GM18873 (cell line): ENCODE measurements at regions not wholly inside any gene's neighbourhood (a gene's known extent, or its start where the extent isn't known, plus 50 kb on each side); places are given as distances from the start of the nearest gene placed in this dataset.
"Not testable (repeated sequence)": the region's sequence is repeated elsewhere in the genome, so short reads cannot be mapped to it uniquely, and the experiment has no call there.

Experiments used
- ATAC-seq: cut with Tn5 transposase; IDR thresholded peaks from one replicate; pipeline ENCODE4 v1.9.1; 2021; ENCODE audit warnings: mild to moderate bottlenecking, moderate library complexity, moderate number of reproducible peaks; ENCODE audit not compliant: unreplicated experiment, low FRiP score

DNA sequence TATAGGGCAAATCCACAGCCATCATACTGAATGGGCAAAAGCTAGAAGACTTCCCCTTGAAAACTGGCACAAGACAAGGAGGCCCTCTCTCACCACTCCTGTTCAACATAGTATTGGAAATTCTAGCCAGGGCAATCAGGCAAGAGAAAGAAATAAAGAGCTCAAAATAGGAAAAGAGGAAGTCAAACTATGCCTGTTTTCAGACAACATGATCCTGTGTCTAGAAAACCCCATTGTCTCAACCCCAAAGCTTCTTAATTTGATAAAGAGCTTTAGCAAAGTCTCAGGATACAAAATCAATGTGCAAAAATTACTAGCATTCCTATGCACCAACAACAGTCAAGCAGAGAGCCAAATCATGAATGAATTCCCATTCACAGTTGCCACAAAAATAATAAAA, 160.3 kb downstream of the CXXC4 start:
- ATAC-seq, result no peak

DNA sequence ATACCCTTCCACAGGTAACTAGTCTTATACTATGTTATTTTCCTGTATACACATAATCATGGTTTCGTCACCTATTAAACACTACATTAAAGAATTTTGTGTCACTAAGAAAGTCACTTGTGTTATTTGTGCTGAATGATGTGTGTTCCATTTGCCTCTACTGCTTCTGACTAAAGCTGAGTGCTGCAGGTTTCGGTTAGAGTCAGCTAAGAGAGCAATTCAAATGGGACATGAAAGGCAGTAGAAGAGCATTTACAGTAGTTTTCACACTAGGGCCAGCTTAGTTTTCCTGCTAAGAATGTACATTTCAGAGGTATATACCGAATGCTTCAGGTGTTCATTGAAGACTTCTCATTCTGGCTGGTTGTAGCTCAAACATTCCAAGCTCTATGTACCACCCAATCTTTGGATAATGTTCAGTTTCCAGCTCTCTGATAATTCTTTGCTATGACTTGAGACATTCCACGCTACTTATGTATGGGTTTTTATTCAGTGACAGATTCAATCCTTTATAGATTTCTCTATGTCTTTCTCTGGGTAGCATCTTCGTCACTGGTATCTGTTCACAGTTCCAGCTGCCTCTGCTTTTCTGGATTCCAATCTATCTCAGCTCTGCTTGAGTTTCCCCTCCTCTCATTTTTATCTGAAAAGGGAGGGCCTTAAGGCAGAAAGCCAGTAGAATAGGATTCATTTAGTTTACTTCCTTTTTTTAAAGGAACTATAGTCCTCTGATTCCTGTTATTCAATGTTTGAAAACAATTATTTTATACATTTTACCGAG, 164.4 kb downstream of the CXXC4 start:
- no peak for ATAC-seq

DNA sequence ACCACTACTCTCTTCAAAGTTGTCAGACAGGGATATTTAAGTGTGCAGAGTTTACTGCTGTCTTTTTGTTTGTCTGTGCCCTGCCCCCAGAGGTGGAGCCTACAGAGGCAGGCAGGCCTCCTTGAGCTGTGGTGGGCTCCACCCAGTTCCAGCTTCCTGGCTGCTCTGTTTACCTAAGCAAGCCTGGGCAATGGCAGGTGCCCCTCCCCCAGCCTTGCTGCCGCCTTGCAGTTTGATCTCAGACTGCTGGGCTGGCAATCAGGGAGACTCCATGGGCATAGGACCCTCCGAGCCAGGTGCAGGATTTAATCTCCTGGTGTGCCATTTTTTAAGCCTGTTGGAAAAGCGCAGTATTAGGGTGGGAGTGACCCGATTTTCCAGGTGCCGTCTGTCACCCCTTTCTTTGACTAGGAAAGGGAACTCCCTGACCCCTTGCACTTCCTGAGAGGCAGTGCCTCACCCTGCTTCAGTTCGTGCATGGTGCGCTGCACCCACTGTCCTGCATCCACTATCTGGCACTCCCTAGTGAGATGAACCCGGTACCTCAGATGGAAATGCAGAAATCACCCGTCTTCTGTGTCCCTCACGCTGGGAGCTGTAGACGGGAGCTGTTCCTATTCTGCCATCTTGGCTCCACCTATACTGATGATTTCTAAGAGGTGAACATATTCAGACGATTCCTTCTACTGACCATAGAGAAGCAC, 167.6 kb downstream of the CXXC4 start:
- not testable (repeated sequence) for ATAC-seq

DNA sequence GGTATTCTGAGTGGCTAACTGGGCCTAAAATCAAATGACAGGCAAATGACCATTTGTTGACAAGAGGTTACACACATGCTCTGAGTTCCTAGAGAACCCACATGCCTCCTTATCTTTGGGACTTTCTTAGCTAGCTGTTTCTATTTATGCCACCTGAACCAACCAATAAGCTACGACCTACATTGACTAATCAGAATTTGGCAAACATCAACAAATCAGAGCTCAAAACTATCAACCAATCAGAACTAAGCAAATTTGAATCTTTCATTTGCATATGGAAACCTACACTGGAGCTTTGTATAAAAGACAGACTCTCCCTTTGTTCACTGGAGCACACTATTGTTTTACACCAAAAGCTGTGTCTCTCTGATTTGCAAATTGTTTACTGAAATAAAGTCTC, 192.0 kb downstream of the CXXC4 start:
- no peak for ATAC-seq

DNA sequence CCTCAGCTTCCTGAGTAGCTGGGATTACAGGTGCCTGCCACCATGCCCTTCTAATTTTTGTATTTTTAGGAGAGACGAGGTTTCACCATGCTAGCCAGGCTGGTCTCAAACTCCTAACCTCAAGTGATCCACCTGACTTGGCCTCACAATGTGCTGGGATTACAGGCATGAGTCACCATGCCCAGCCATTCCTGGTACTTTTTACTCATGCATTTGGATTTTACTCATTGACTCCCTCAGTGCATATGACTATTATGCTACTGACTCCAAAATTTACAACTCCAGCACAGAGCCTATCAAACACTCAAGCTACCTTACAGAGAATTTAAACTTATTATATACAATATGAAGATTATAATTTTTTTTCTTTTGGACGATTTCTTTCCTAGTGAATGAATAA, 199.9 kb downstream of the CXXC4 start:
- no peak for ATAC-seq

DNA sequence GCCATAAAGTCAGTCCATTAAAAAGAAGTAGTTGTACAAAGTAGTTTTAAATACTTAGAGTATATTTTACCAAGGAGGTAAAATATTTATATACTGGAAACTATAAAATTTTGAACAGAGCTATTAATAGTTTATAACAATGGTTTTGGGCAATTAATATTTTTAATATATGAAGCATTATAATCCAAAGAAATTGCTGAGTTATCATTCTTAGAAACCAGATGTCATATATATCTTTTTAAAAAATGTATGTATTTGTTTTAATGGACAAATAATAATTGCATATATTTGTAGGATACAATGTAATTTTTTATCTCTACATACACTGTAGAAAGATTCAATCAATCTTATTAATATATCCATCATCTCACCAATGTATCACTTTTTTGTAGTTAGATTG, 207.8 kb downstream of the CXXC4 start:
- ATAC-seq, result no peak

DNA sequence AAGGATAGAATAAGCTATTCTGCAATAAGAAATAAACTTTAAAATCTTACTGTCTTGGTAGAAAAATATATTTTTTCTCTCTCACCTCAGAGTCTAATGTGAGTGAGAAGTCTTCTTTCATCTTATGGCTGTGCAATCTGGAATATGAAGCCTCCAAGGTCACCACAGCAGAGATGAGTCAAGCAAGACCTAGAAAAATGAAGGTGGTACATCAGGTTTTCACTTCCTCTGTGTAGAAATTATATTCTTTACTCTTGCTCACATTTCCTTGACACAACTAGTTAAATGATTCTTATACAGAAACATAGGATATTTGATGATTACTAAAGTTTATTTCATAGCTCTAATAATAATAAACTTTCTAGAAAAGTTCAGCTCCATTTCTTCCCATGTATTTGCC, 211.4 kb downstream of the CXXC4 start:
- no peak for ATAC-seq

DNA sequence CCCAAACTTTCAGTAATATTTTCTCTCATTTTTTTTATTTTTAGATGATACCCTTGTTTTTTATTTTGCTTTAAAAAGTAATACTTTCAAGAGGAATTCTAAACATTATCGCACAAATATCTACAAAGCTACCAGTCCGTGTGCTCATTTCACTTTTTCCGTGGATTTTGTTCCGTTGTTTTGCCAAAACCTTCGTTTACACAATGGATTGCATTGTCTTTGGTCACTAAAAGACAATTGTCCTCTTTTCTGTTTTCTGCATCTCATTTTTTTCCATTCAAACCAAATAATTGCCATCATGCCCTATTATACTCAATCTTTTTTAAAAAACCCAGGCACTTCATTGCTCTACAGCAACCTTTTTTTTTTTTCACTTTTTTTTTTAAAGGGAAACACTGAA, 214.9 kb downstream of the CXXC4 start:
- no peak for ATAC-seq

DNA sequence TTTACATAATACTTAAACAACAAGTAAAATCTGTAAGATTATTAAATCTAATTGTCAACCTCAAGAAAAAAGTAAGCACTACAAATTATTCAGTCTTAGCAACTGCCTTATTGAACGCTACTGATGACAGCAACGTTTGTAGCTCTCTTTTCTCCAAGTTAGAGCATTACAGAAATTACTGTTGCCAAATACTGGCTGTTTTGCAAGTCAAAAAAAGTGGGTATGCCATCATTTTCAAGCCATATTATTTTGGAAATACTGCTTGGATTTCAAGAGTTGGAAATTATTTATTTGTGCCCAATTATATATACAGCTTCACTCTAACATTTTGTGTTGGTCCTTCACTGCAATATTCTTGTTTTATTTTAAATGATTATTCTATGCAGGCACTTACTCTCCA, 221.7 kb downstream of the CXXC4 start:
- ATAC-seq, result no peak

DNA sequence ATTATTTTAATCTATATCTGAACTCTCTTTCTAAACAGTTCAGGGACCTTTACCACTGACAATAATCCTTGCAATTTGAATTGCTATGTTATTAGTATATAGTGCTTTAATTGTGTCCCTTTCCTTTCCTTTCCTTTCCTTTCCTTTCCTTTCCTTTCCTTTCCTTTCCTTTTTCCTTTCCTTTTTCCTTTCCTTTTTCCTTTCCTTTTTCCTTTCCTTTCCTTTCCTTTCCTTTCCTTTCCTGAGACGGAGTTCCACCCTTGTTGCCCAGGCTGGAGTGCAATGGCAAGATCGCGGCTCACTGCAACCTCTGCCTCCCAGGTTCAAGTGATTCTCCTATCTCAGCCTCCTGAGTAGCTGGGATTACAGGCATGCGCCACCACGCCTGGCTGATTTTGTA, 225.1 kb downstream of the CXXC4 start:
- not testable (repeated sequence) for ATAC-seq

DNA sequence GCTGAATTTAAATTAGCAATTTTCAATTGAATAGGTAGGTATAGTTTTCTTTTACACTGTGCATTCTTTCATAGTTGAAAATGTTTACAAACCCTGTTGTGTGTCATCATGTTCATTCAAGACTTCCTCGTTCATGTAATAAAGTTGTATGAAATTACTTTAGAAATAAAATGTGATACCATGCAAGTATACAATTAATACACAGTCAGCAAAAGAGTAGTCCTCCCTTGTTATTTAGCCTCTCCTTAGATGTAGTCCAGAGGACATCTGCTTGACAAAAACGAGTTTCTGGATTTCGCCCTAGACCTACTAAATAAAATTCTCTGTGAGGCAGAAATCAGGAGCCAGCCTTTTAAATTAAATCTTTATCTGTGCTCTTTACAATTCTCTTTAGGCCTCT, 231.6 kb downstream of the CXXC4 start:
- no peak for ATAC-seq

DNA sequence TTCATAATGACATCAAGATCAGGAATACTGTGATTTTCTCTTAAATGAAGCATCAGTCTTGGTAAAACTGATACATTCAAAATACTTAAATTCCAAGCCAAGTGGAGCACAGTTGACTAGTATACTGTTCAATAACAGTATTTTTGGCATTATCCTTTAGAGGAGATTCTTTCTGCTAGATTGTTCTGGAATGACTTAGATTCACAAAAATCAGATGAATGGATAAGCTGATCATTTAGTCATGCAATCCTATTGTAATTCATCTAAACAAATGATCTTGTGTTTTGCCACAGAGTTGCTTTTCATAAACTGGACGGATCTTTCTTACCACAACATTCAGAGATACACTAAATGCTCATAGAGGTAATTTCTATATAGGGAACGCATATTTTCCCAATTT, 232.0 kb downstream of the CXXC4 start:
- ATAC-seq, result no peak

DNA sequence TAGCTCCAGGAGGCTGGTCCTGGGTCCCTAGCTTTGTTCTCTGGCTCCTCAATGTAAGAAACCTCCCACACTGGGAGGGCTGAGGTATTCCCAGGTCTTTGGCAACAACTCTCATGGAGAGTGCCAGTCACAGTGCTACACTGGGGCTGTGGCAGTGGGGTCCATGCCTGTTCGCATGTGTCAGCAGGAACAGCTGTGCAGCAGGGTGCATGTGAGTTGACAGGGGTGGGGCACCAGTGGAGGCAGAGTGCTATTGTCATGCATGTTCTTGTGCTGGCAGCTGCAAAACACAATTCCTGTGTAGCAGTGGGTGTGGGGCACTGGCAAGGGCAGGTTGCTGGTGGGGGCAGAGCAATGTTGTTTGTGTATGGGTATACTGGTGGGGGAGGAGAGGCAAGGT, 246.0 kb downstream of the CXXC4 start:
- no peak for ATAC-seq

DNA sequence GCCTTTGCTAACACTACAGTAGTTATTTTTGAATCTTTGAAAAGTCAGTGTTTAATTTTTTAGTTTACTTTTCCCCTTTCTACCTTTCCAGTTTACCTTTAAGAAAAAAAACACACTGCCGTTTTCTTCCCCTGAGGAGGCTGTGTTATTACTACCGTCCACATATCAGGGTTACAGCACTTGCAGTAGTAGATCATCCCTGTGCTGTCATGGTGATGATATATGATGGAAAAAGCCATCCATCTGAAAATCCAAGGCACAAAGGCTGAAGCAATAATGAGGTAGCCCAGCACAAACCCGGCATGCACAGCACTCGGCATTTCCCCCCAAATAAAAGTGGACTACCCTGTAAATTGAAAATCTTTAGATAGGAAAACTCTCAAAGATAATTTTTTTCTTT, 258.7 kb downstream of the CXXC4 start:
- no peak for ATAC-seq

DNA sequence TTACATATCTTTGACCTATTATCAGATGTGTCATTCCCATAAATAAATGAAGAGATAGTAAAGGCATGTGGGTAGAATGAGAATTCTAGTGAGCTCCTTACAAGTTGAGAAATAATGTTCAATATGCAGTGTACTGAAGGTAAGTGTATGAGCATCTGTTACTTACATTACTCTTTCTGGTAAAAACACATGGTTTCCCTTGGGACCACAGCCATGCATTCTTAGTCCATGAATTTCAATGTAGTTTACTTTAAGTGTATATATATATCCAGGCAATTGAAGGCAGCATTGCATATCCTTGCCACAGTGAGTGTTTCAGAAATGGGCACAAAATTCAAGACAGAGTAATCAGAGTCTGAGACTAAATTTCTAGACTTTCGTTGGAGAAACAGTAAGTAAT, 277.2 kb downstream of the CXXC4 start:
- no peak for ATAC-seq

DNA sequence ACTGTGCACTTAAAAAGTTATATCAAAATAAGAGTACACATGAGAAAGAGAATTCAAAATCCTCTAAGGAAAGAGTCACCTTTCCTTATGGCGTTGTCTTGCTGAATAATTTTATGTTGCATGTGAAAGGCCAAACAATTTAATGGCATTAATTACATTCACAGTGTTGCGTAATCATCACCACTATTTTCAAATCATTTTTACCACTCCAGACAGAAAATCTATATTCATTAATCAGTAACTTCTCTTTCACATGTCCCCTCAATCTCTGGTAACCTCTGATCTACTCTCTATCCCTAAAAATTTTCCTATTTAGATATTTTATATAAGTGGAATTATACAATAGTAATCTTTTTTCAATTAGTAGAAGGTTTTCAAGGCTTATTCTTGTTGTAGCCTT, 283.0 kb downstream of the CXXC4 start:
- no peak for ATAC-seq

DNA sequence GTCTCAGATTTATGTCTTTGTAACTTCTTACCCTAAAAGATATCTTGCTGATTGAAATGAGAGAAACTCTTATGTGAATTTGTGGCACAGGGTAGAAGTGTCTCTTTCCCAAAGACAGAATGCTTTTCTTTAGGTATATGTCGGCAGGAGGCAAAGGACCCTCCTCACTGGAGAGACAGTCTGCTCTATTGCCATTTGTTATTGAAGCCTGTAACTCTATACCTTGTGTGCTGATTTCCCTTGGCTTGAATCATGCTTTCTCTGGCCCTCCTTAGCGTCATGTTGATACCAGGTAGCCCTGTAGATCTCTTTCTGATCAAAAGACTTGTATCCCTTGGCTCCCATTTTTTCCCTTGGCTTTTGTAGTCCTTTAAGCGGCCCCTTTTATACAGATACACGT, 284.3 kb downstream of the CXXC4 start:
- ATAC-seq, result no peak

DNA sequence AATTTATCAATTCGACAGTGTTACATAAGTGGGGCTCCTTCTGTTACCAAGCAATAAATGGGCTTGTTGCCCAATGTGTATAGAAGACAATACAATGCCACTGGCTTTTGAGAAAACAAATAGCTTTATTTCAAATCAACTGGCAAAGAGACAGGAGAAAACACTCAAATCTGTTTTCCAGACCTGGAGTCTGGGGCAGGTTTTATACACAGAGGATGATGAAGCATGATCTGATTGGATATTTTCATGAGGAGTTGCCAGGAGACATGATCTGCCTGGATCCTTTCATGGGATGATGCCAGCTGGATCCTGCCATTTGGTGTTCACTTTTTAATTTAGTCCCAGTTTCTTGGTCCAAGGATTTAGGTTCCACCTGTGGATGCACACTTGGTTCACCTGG, 287.9 kb downstream of the CXXC4 start:
- ATAC-seq, result no peak

DNA sequence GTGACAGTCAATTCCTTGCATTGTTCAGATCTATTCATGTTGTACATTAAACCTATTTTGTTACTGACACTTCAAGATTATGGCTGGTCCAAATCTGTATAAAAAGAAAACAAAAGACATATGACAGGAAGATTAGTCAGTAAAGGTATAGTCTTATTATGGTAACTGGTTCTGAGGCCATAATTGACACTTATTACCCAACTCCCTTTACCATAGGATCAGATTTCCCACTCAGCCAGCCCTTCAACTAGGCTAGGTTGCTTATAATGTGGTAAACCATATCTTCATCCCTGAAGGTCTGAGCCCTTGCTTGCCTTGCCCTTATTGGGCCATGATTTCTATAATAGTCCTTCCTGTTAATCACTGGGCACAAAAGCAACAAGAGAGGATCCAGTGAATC, 289.6 kb downstream of the CXXC4 start:
- no peak for ATAC-seq

DNA sequence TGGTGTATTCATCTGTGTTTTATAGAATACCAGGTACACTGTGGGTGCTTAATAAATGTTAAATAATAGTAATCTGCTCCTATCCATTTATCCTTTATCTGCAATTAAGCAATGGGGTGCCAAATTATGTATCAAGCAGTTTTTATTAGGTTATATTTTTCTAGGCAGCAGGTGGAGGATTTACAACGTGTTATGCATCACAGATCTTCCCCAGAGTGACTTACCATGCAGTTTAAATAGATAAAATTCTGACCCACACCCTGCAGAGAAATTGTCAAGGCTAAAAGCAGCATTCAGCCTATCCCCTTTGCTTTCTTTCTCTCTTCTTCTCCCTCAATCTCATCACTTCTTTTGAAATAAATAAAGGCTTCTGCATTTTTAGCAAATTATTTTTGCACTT, 306.4 kb downstream of the CXXC4 start:
- ATAC-seq, result no peak

DNA sequence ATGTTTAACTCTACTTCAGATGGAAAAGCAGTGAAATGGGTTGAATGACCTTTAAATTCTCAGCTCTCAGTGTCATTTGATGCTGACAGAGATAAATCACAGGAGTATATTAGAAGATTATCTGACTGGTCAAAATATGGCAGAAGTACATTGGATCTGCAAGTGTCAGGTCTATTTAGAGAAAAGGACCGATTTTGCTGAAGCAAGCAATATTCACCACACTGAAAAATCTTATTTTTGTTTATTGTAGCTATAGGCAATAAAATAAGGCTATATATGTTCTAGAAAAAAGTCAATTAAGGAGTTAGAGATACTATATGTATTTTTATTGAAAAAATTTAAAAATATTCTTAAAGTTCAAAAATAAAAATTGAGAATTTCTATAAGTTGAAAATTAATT, 325.3 kb downstream of the CXXC4 start:
- no peak for ATAC-seq

DNA sequence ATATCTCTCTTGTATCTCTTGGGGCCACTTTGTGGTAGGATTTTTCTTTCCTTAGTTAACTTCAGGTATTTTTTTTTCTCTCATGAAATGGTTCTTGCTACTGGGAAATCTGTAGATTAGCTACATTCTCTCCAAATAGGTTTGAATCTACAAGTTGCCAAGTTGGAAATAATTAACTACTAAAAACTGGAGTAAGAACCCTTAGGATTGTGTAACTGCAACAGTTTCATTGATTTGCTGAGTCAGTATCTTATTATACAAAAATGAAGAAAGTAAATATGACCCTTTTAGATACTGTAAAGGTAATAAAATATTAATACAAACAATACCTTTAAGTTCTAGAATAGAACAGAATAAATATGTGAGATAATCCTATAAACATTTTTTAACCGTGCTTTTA, 327.9 kb downstream of the CXXC4 start:
- no peak for ATAC-seq
